C4-2B (cell line): ENCODE measurements at regions not wholly inside any gene's neighbourhood (a gene's known extent, or its start where the extent isn't known, plus 50 kb on each side); places are given as distances from the start of the nearest gene placed in this dataset.

Experiments
- CTCF ChIP-seq: fragments of 450-650 bp; conservative IDR thresholded peaks from 2 replicates; pipeline ENCODE4 v1.5.1; 2017; ENCODE audit warnings: mild to moderate bottlenecking
- ZFX ChIP-seq: fragments of 450-650 bp; IDR thresholded peaks from 2 replicates; pipeline ENCODE4 v1.6.1; 2017

GRCh38 chr6:41404182-41404845 is 68.9 kb downstream of the NCR2 start:
- TF ChIP-seq CTCF (no peak), ZFX (no peak)
